ENCODE measurements at regions not wholly inside any gene's neighbourhood (a gene's known extent, or its start where the extent isn't known, plus 50 kb on each side); places are given as distances from the start of the nearest gene placed in this dataset.

DNA sequence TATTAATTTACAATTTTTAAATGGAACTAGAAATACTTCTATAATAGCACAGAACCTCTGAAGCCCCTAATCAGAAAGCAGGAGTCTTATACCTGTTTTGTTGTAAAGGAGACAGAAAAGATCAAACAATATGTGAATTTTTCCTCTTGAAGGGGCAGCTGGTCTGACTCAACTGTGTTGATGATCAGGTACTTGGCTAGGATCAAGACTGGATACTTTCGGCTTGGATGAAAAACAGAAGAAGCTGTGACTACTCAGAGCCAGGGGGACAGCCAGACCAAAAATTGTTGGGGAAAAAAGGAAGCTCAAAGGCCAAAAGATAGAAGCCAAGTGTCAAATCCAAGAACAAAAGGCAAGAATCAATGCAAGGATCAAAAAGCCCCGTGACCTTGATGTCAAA is 195.6 kb downstream of the KCTD12 start:
- no peak overlapping the region for H3K4me2 ChIP-seq (ENCODE audit: insufficient read depth, low read length)
- no peak overlapping the region for H3K4me3 ChIP-seq (replicated peaks in 1 of 3; ENCODE audit: insufficient read depth in 1 of 3, low read depth in 1 of 3, low read length in 3 of 3)
- dilution Hi-C loops (cut with MboI; ENCODE audit: extremely low pct_ligation_motif_present, low sequenced_read_pairs) (no loop called here), intact Hi-C loops (cut with micrococcal nuclease) (no loop called here)
- H3K36me3 ChIP-seq (ENCODE audit: control insufficient read depth in 2 of 2, extremely low read depth in 1 of 2, insufficient read depth in 2 of 2, low read length in 2 of 2): no peaks in the 10 kb centered on the region
- no peak overlapping the region for H3K27ac ChIP-seq (ENCODE audit: insufficient read depth, low read depth, low read length)
- ChIA-PET POLR2A (no interaction called here), CTCF (interaction anchor here (0.8 to 1.8 kb wide), 4 partner anchors 12 to 995 kb away, joined by 3 to 5 read pairs (median 3); no protein-coding TSS in a partner anchor)
- no peaks in the 10 kb centered on the region for H4K20me1 ChIP-seq (replicated peaks; ENCODE audit: control insufficient read depth, extremely low read depth, insufficient read depth, low read length)
- FAIRE-seq (no peak), DNase-seq (ENCODE audit: low read depth, low spot score) (no peak)
- H3K9me1 ChIP-seq (replicated peaks; ENCODE audit: control insufficient read depth, extremely low read depth, insufficient read depth, low read length): no peaks in the 10 kb centered on the region
- H3K9me3 ChIP-seq (replicated peaks; ENCODE audit: control insufficient read depth, insufficient read depth, low read length): no peaks in the 10 kb centered on the region
- no peak overlapping the region for H2AFZ ChIP-seq (ENCODE audit: low read depth, low read length)
- TF ChIP-seq FOS (IDR thresholded peaks at IDR 0.05; ENCODE audit: borderline replicate concordance, insufficient read depth, low read length) (no peak), JUN (IDR thresholded peaks at IDR 0.05; ENCODE audit: borderline replicate concordance, insufficient read depth, insufficient read length, low read depth) (no peak), POLR2AphosphoS5 (IDR thresholded peaks at IDR 0.05; ENCODE audit: insufficient read depth, low read depth, low read length) (no peak), POLR2A (IDR thresholded peaks at IDR 0.05; ENCODE audit: low read depth, low read length) (no peak), MYC (IDR thresholded peaks at IDR 0.05; ENCODE audit: low read depth, low read length) (no peak), MAX (IDR thresholded peaks at IDR 0.05; ENCODE audit: insufficient read depth, insufficient read length) (no peak), GATA2 (IDR thresholded peaks at IDR 0.05; ENCODE audit: insufficient read depth, insufficient read length, low read depth, low read length) (no peak), EZH2 (IDR thresholded peaks at IDR 0.05; ENCODE audit: borderline replicate concordance, low read depth, low read length, severe bottlenecking) (no peak)
- TF ChIP-seq, protein P1, sequence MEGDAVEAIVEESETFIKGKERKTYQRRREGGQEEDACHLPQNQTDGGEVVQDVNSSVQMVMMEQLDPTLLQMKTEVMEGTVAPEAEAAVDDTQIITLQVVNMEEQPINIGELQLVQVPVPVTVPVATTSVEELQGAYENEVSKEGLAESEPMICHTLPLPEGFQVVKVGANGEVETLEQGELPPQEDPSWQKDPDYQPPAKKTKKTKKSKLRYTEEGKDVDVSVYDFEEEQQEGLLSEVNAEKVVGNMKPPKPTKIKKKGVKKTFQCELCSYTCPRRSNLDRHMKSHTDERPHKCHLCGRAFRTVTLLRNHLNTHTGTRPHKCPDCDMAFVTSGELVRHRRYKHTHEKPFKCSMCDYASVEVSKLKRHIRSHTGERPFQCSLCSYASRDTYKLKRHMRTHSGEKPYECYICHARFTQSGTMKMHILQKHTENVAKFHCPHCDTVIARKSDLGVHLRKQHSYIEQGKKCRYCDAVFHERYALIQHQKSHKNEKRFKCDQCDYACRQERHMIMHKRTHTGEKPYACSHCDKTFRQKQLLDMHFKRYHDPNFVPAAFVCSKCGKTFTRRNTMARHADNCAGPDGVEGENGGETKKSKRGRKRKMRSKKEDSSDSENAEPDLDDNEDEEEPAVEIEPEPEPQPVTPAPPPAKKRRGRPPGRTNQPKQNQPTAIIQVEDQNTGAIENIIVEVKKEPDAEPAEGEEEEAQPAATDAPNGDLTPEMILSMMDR (IDR thresholded peaks at IDR 0.05; ENCODE audit: extremely low read depth in 1 of 2, insufficient read depth in 1 of 2, low read depth in 1 of 2, low read length in 2 of 2): no peak
- H3K27me3 ChIP-seq (ENCODE audit: control insufficient read depth in 2 of 2, insufficient read depth in 2 of 2, low read length in 2 of 2): no peaks in the 10 kb centered on the region
- H3K9ac ChIP-seq (replicated peaks; ENCODE audit: extremely low read depth, insufficient read depth, low read length): no peak overlapping the region
- no TSS peak for BruUV-seq (replicated peaks)
- no peaks in the 10 kb centered on the region for H3K4me1 ChIP-seq (ENCODE audit: control insufficient read depth, extremely low read depth, insufficient read depth, low read length)
- H3K79me2 ChIP-seq (ENCODE audit: control insufficient read depth, insufficient read depth, low read length): no peaks in the 10 kb centered on the region

Data from endothelial cell of umbilical vein (primary cell).